H9 (cell line): ENCODE measurements at regions not wholly inside any gene's neighbourhood (a gene's known extent, or its start where the extent isn't known, plus 50 kb on each side); places are given as distances from the start of the nearest gene placed in this dataset.

Experiments
- DNase-seq: peaks from one replicate; pipeline ENCODE4 v3.0.0-alpha.2; 2017
- H2AFZ ChIP-seq: one replicate; pipeline ENCODE4 v1.6.1; 2013; ENCODE audit warnings: mild to moderate bottlenecking, low read length, control low read depth, moderate library complexity
- H2AK5ac ChIP-seq: 2 replicates; pipeline ENCODE4 v1.6.1; 2013; ENCODE audit warnings: low read length, control low read depth, mixed read lengths; ENCODE audit not compliant: insufficient read length
- H2BK120ac ChIP-seq: one replicate; pipeline ENCODE4 v1.6.1; 2013; ENCODE audit warnings: low read depth, mild to moderate bottlenecking, low read length, control low read depth, inconsistent platforms; ENCODE audit not compliant: poor library complexity, severe bottlenecking
- H2BK12ac ChIP-seq: 2 replicates; pipeline ENCODE4 v1.6.1; 2013; ENCODE audit warnings: low read length, control low read depth, mixed read lengths, low read depth; ENCODE audit not compliant: insufficient read length
- H2BK15ac ChIP-seq: 2 replicates; pipeline ENCODE4 v1.6.1; 2013; ENCODE audit warnings: low read depth, low read length, control low read depth
- H2BK20ac ChIP-seq: one replicate; pipeline ENCODE4 v1.6.1; 2013; ENCODE audit warnings: low read depth, mild to moderate bottlenecking, low read length, control low read depth, inconsistent platforms; ENCODE audit not compliant: poor library complexity, severe bottlenecking
- H2BK5ac ChIP-seq: 2 replicates; pipeline ENCODE4 v1.6.1; 2013; ENCODE audit warnings: low read length, control low read depth, mixed read lengths; ENCODE audit not compliant: insufficient read length
- H3K14ac ChIP-seq: 2 replicates; pipeline ENCODE4 v1.6.1; 2013; ENCODE audit warnings: low read length, control low read depth; ENCODE audit not compliant: insufficient read depth
- H3K18ac ChIP-seq: 2 replicates; pipeline ENCODE4 v1.6.1; 2013; ENCODE audit warnings: low read depth, mild to moderate bottlenecking, mixed read lengths, low read length, control low read depth; ENCODE audit not compliant: insufficient read length
- H3K23ac ChIP-seq: 2 replicates; pipeline ENCODE4 v1.6.1; 2013; ENCODE audit warnings: low read length, control low read depth, mixed read lengths, low read depth; ENCODE audit not compliant: insufficient read length
- H3K23me2 ChIP-seq: 2 replicates; pipeline ENCODE4 v1.6.1; 2013; ENCODE audit warnings: low read depth, mild to moderate bottlenecking, mixed read lengths, low read length, control low read depth; ENCODE audit not compliant: insufficient read length, poor library complexity, severe bottlenecking
- H3K27ac ChIP-seq: 2 replicates; pipeline ENCODE4 v1.5.1; 2013; ENCODE audit warnings: low read length, control low read depth, mixed read lengths, low read depth; ENCODE audit not compliant: insufficient read length
- H3K27me3 ChIP-seq: 2 replicates; pipeline ENCODE4 v1.6.1; 2013; ENCODE audit warnings: low read length, control low read depth, inconsistent platforms; ENCODE audit not compliant: insufficient read depth
- H3K4ac ChIP-seq: 2 replicates; pipeline ENCODE4 v1.6.1; 2013; ENCODE audit warnings: low read depth, mild to moderate bottlenecking, control low read depth, inconsistent platforms, low read length, moderate library complexity
- H3K4me1 ChIP-seq: 2 replicates; pipeline ENCODE4 v1.6.1; 2013; ENCODE audit warnings: low read length, control low read depth, inconsistent platforms; ENCODE audit not compliant: insufficient read depth
- H3K4me2 ChIP-seq: 2 replicates; pipeline ENCODE4 v1.6.1; 2013; ENCODE audit warnings: low read length, control low read depth, mixed read lengths; ENCODE audit not compliant: insufficient read length, insufficient read depth
- H3K56ac ChIP-seq: 2 replicates; pipeline ENCODE4 v1.6.1; 2013; ENCODE audit warnings: low read depth, mild to moderate bottlenecking, mixed read lengths, low read length, control low read depth; ENCODE audit not compliant: insufficient read length
- H3K79me1 ChIP-seq: 2 replicates; pipeline ENCODE4 v1.6.1; 2013; ENCODE audit warnings: low read depth, mild to moderate bottlenecking, moderate library complexity, low read length, control low read depth, inconsistent platforms; ENCODE audit not compliant: insufficient read depth, poor library complexity, severe bottlenecking
- H3K79me2 ChIP-seq: 2 replicates; pipeline ENCODE4 v1.6.1; 2013; ENCODE audit warnings: low read length, control low read depth, inconsistent platforms; ENCODE audit not compliant: insufficient read depth
- H3K9ac ChIP-seq: 2 replicates; pipeline ENCODE4 v1.6.1; 2013; ENCODE audit warnings: low read length, control low read depth, mixed read lengths; ENCODE audit not compliant: insufficient read length; ENCODE audit errors: extremely low read depth
- H3K9me3 ChIP-seq: one replicate; pipeline ENCODE4 v1.6.1; 2013; ENCODE audit warnings: low read depth, low read length, inconsistent platforms; ENCODE audit not compliant: control insufficient read depth
- H3T11ph ChIP-seq: one replicate; pipeline ENCODE4 v1.6.1; 2013; ENCODE audit warnings: mild to moderate bottlenecking, low read length, control low read depth, inconsistent platforms
- H4K20me1 ChIP-seq: one replicate; pipeline ENCODE4 v1.6.1; 2013; ENCODE audit not compliant: control insufficient read depth, insufficient read length, insufficient read depth
- H4K5ac ChIP-seq: 2 replicates; pipeline ENCODE4 v1.6.1; 2013; ENCODE audit warnings: low read depth, mild to moderate bottlenecking, mixed read lengths, low read length, control low read depth; ENCODE audit not compliant: insufficient read length
- H4K8ac ChIP-seq: replicated peaks from 2 replicates; pipeline ENCODE4 v1.6.1; 2013; ENCODE audit warnings: low read length, control low read depth, mixed read lengths, low read depth; ENCODE audit not compliant: insufficient read length
- H4K91ac ChIP-seq: 2 replicates; pipeline ENCODE4 v1.6.1; 2013; ENCODE audit warnings: low read depth, mild to moderate bottlenecking, moderate library complexity, mixed read lengths, low read length, control low read depth; ENCODE audit not compliant: insufficient read length
- H3K27ac Mint-ChIP-seq, 3 experiments: 2 replicates in 2 of 3; 3 replicates in 1 of 3; pipeline ENCODE4 v1.8.0; 2020 to 2021; ENCODE audit warnings: mixed read lengths in 3 of 3, mild to moderate bottlenecking in 1 of 3, moderate library complexity in 1 of 3
- H3K27me3 Mint-ChIP-seq: 2 replicates; pipeline ENCODE4 v1.8.0; 2021; ENCODE audit warnings: low read depth, mild to moderate bottlenecking, moderate library complexity, mixed read lengths
- H3K36me3 Mint-ChIP-seq, 3 experiments: 2 replicates in 2 of 3; 3 replicates in 1 of 3; pipeline ENCODE4 v1.8.0; 2020 to 2021; ENCODE audit warnings: low read depth in 3 of 3, mixed read lengths in 3 of 3; ENCODE audit not compliant: insufficient read depth in 1 of 3
- H3K4me1 Mint-ChIP-seq, 2 experiments: 2 replicates each; pipeline ENCODE4 v1.8.0; 2020; ENCODE audit warnings: mixed read lengths in 2 of 2
- H3K4me3 Mint-ChIP-seq, 2 experiments: 2 replicates in 1 of 2; 3 replicates in 1 of 2; pipeline ENCODE4 v1.8.0; 2020 to 2021; ENCODE audit warnings: mild to moderate bottlenecking in 2 of 2, mixed read lengths in 2 of 2, moderate library complexity in 1 of 2
- H3K9me3 Mint-ChIP-seq, 2 experiments: 2 replicates in 1 of 2; 3 replicates in 1 of 2; pipeline ENCODE4 v1.8.0; 2020; ENCODE audit warnings: mild to moderate bottlenecking in 2 of 2, mixed read lengths in 2 of 2, moderate library complexity in 1 of 2
- WGBS: extraction: QIAGEN DNeasy Blood & Tissue Kit; methylation state at CpG from one replicate; pipeline ENCODE4 v1.1.7; 2013; ENCODE audit warnings: missing lambda C conversion rate, low lambda C conversion rate, mixed read lengths; ENCODE audit not compliant: insufficient read length; ENCODE audit errors: extremely low coverage; 5-methylcytosine and 5-hydroxymethylcytosine counted together
- TF ChIP-seq, protein P1 (sequence below): fragments of 200-600 bp; sonication (generic); conservative IDR thresholded peaks from 3 replicates; pipeline ENCODE4 v1.8.0; 2021; ENCODE audit warnings: antibody characterized with exemption, mild to moderate bottlenecking

DNA sequence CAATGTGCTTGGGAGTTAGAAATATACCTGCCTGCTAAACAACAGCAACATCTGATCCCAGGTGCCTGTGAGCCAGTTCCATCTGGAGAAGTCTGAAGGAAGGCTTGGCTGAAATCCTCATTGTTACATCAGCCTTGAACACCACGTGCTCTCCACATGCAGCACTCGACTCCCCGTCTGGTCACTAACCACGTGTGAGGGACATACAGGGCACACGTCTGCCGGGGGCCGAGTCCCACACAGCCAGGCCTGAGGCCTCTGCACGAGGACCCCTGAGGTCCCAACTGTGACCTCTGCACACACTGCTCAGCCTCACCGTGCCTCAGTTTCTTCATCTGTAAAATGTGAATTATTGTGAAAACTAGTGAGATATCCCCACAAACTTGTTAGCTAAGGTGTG, 236.5 kb upstream of the SALL3 start:
- no peak overlapping the region for H3K4me2 ChIP-seq
- no peak overlapping the region for H3K23ac ChIP-seq
- no peak overlapping the region for H3K14ac ChIP-seq
- H3K4me1 ChIP-seq = no peaks in the 10 kb centered on the region
- Mint-ChIP-seq H3K4me3 (no peak overlapping the region), H3K4me1 (peaks cover 5 to 8% of the 10 kb centered on the region in 2 experiments; a peak in 2 of 4 replicates), H3K27me3 (peaks cover 6% of the 10 kb centered on the region), H3K9me3 (no peaks in the 10 kb centered on the region; a peak in 1 of 5 replicates), H3K36me3 (no peaks in the 10 kb centered on the region), H3K27ac (no peak overlapping the region)
- H2BK12ac ChIP-seq = no peak overlapping the region
- H3K79me2 ChIP-seq = no peaks in the 10 kb centered on the region
- H3K23me2 ChIP-seq = no peaks in the 10 kb centered on the region
- no peaks in the 10 kb centered on the region for H3K27me3 ChIP-seq
- DNase-seq = peak; percentile 14
- H4K5ac ChIP-seq = no peak overlapping the region
- no peak overlapping the region for H4K91ac ChIP-seq
- H2AFZ ChIP-seq = no peak overlapping the region
- TF ChIP-seq, protein P1, sequence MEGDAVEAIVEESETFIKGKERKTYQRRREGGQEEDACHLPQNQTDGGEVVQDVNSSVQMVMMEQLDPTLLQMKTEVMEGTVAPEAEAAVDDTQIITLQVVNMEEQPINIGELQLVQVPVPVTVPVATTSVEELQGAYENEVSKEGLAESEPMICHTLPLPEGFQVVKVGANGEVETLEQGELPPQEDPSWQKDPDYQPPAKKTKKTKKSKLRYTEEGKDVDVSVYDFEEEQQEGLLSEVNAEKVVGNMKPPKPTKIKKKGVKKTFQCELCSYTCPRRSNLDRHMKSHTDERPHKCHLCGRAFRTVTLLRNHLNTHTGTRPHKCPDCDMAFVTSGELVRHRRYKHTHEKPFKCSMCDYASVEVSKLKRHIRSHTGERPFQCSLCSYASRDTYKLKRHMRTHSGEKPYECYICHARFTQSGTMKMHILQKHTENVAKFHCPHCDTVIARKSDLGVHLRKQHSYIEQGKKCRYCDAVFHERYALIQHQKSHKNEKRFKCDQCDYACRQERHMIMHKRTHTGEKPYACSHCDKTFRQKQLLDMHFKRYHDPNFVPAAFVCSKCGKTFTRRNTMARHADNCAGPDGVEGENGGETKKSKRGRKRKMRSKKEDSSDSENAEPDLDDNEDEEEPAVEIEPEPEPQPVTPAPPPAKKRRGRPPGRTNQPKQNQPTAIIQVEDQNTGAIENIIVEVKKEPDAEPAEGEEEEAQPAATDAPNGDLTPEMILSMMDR = no peak
- H3T11ph ChIP-seq = no peak overlapping the region
- no peak overlapping the region for H2BK20ac ChIP-seq
- H3K56ac ChIP-seq = no peak overlapping the region
- H3K4ac ChIP-seq = no peak overlapping the region
- H3K18ac ChIP-seq = no peak overlapping the region
- no peak overlapping the region for H3K27ac ChIP-seq
- no peaks in the 10 kb centered on the region for H3K9me3 ChIP-seq
- no peaks in the 10 kb centered on the region for H3K79me1 ChIP-seq
- no peak overlapping the region for H2BK15ac ChIP-seq
- no peaks in the 10 kb centered on the region for H4K20me1 ChIP-seq
- H3K9ac ChIP-seq = no peak overlapping the region
- WGBS = no CpG with 5 or more reads among the region's 9 CpGs
- no peak overlapping the region for H4K8ac ChIP-seq
- no peak overlapping the region for H2BK120ac ChIP-seq
- no peak overlapping the region for H2BK5ac ChIP-seq
- no peak overlapping the region for H2AK5ac ChIP-seq
